Breast epithelium (tissue), 4 donors: ENCODE measurements at regions not wholly inside any gene's neighbourhood (a gene's known extent, or its start where the extent isn't known, plus 50 kb on each side); places are given as distances from the start of the nearest gene placed in this dataset.

Source experiments
- DNase-seq, 2 donors: peaks; one replicate each; pipeline ENCODE4 v3.0.0-alpha.2; 2019; ENCODE audit warnings: low spot score in 2 of 2
- H3K27ac ChIP-seq, 2 donors: fragments of 200-600 bp; sonication (generic) in 1 of 2; one replicate each; pipeline ENCODE4 v1.5.1; 2016 to 2019; ENCODE audit warnings: mild to moderate bottlenecking in 1 of 2
- H3K27me3 ChIP-seq, 2 donors: fragments of 200-600 bp; sonication (generic) in 1 of 2; one replicate each; pipeline versions ENCODE4 v1.5.1 to v1.6.0; 2017 to 2019; ENCODE audit warnings: control low read depth in 1 of 2, mild to moderate bottlenecking in 1 of 2
- H3K36me3 ChIP-seq: fragments of 200-600 bp; one replicate; pipeline ENCODE4 v1.5.1; 2019
- H3K4me1 ChIP-seq, 2 donors: fragments of 200-600 bp; sonication (generic); one replicate each; pipeline ENCODE4 v1.5.1; 2016 to 2019; ENCODE audit warnings: control low read depth in 1 of 2
- H3K4me3 ChIP-seq, 3 donors: fragments of 200-600 bp; sonication (generic); 1 replicate in 2 of 3; 2 replicates in 1 of 3; pipeline ENCODE4 v1.5.1; 2016 to 2019; ENCODE audit warnings: mild to moderate bottlenecking in 3 of 3, moderate library complexity in 2 of 3
- H3K9me3 ChIP-seq, 2 donors: fragments of 200-600 bp; sonication (generic) in 1 of 2; one replicate each; pipeline ENCODE4 v1.5.1; 2016 to 2019; ENCODE audit warnings: control low read depth in 1 of 2
- CTCF ChIP-seq, 3 donors: fragments of 450-650 bp; IDR thresholded peaks; one replicate each; pipeline ENCODE4 v1.5.1; 2016 to 2017; ENCODE audit warnings: antibody characterized with exemption in 3 of 3, mild to moderate bottlenecking in 3 of 3, moderate library complexity in 3 of 3
- POLR2A ChIP-seq: fragments of 450-650 bp; IDR thresholded peaks from one replicate; pipeline ENCODE4 v1.6.1; 2016; ENCODE audit warnings: antibody characterized with exemption, mild to moderate bottlenecking, moderate library complexity
- POLR2AphosphoS5 ChIP-seq, 3 donors: sonication (generic); formaldehyde crosslinking; IDR thresholded peaks; one replicate each; pipeline ENCODE4 v1.6.1; 2017; ENCODE audit warnings: antibody characterized with exemption in 3 of 3
- intact Hi-C: fragments of 100-400 bp; cut with DNase I; formaldehyde crosslinking; loops from one replicate; pipeline ENCODE4 v1.15.1; 2023; ENCODE audit warnings: low total_unique reads

- Histone ChIP-seq H3K36me3 (no peaks in the 10 kb centered on the region), H3K27ac (no peak overlapping the region), H3K4me1 (no peaks in the 10 kb centered on the region), H3K4me3 (no peak overlapping the region), H3K9me3 (no peaks in the 10 kb centered on the region), H3K27me3 (no peaks in the 10 kb centered on the region)
- DNase-seq: no peak
- intact Hi-C loops: no loop called here
- TF ChIP-seq CTCF (IDR thresholded peaks at IDR 0.05) (no peak), POLR2A (no peak), POLR2AphosphoS5 (IDR thresholded peaks at IDR 0.05) (no peak)
Measured at GRCh38 chr14:34195964-34196363, 245.1 kb upstream of the EGLN3 start.

GRCh38 chr14:34190717-34191116 lies 239.8 kb upstream of the EGLN3 start:
- Histone ChIP-seq H3K36me3 (no peaks in the 10 kb centered on the region), H3K4me1 (no peaks in the 10 kb centered on the region), H3K27me3 (no peaks in the 10 kb centered on the region), H3K27ac (no peak overlapping the region), H3K4me3 (no peak overlapping the region), H3K9me3 (no peaks in the 10 kb centered on the region)
- intact Hi-C loops: no loop called here
- TF ChIP-seq CTCF (IDR thresholded peaks at IDR 0.05) (no peak), POLR2A (no peak), POLR2AphosphoS5 (IDR thresholded peaks at IDR 0.05) (no peak)
- no peak for DNase-seq

GRCh38 chr14:34189866-34190265 lies 239.0 kb upstream of the EGLN3 start:
- Histone ChIP-seq H3K27me3 (no peaks in the 10 kb centered on the region), H3K4me3 (no peak overlapping the region), H3K36me3 (no peaks in the 10 kb centered on the region), H3K9me3 (no peaks in the 10 kb centered on the region), H3K27ac (no peak overlapping the region), H3K4me1 (no peaks in the 10 kb centered on the region)
- TF ChIP-seq CTCF (IDR thresholded peaks at IDR 0.05): no peak
- no peak for TF ChIP-seq POLR2AphosphoS5 (IDR thresholded peaks at IDR 0.05)
- TF ChIP-seq POLR2A: no peak
- intact Hi-C loops: no loop called here
- no peak for DNase-seq

GRCh38 chr14:34187519-34188044 lies 236.7 kb upstream of the EGLN3 start:
- Histone ChIP-seq H3K9me3 (no peaks in the 10 kb centered on the region), H3K4me3 (no peak overlapping the region), H3K27me3 (no peaks in the 10 kb centered on the region), H3K27ac (no peak overlapping the region), H3K4me1 (no peaks in the 10 kb centered on the region), H3K36me3 (no peaks in the 10 kb centered on the region)
- TF ChIP-seq CTCF (IDR thresholded peaks at IDR 0.05) (no peak), POLR2A (no peak), POLR2AphosphoS5 (IDR thresholded peaks at IDR 0.05) (no peak)
- intact Hi-C loops: no loop called here
- DNase-seq: no peak

- intact Hi-C loops: no loop called here
- DNase-seq: no peak
- Histone ChIP-seq H3K4me1 (no peaks in the 10 kb centered on the region), H3K27ac (no peak overlapping the region), H3K36me3 (no peaks in the 10 kb centered on the region), H3K4me3 (no peak overlapping the region), H3K9me3 (no peaks in the 10 kb centered on the region), H3K27me3 (no peaks in the 10 kb centered on the region)
- no peak for TF ChIP-seq POLR2AphosphoS5 (IDR thresholded peaks at IDR 0.05)
- no peak for TF ChIP-seq CTCF (IDR thresholded peaks at IDR 0.05)
- no peak for TF ChIP-seq POLR2A
Measured at GRCh38 chr14:34187061-34187460, 236.2 kb upstream of the EGLN3 start.
